WTC11 (cell line): ENCODE measurements at regions not wholly inside any gene's neighbourhood (a gene's known extent, or its start where the extent isn't known, plus 50 kb on each side); places are given as distances from the start of the nearest gene placed in this dataset.

Source experiments
- ATAC-seq: fragments of 200-7000 bp; cut with Tn5 transposase; 2 replicates; pipeline ENCODE4 v1.10.0; 2021; ENCODE audit warnings: mild to moderate bottlenecking, moderate library complexity
- CTCF ChIA-PET: fragments of 300-600 bp; sonication (Branson Sonifier 250); formaldehyde crosslinking; loops from one replicate; lab custom pipeline; 2021; ENCODE audit warnings: antibody characterized with exemption; lab: Charles Lee
- POLR2A ChIA-PET: fragments of 350-600 bp; sonication (Branson Sonifier 250); formaldehyde crosslinking; loops from one replicate; lab custom pipeline; 2021; ENCODE audit warnings: antibody characterized with exemption; lab: Charles Lee
- DNase-seq: peaks from one replicate; pipeline ENCODE4 v3.0.0; 2021; ENCODE audit warnings: low spot score
- H3K27ac Mint-ChIP-seq: 2 replicates; pipeline ENCODE4 v1.8.0; 2021; ENCODE audit warnings: mixed read lengths
- H3K27me3 Mint-ChIP-seq: 2 replicates; pipeline ENCODE4 v1.8.0; 2021; ENCODE audit warnings: low read depth, mild to moderate bottlenecking, moderate library complexity, mixed read lengths
- H3K36me3 Mint-ChIP-seq: 2 replicates; pipeline ENCODE4 v1.8.0; 2021; ENCODE audit warnings: mixed read lengths
- H3K4me1 Mint-ChIP-seq: 2 replicates; pipeline ENCODE4 v1.8.0; 2022; ENCODE audit warnings: mixed read lengths
- H3K4me3 Mint-ChIP-seq: 2 replicates; pipeline ENCODE4 v1.8.0; 2021; ENCODE audit warnings: mild to moderate bottlenecking, moderate library complexity, mixed read lengths
- H3K9me3 Mint-ChIP-seq: 2 replicates; pipeline ENCODE4 v1.8.0; 2021; ENCODE audit warnings: mixed read lengths
- ARID4B ChIP-seq: sonication (generic); formaldehyde crosslinking; IDR thresholded peaks from 2 replicates; pipeline ENCODE4 v1.8.0; 2023; ENCODE audit warnings: missing genetic modification reagents, mild to moderate bottlenecking, borderline replicate concordance
- ATF3 ChIP-seq: sonication (generic); formaldehyde crosslinking; conservative IDR thresholded peaks from 2 replicates; pipeline ENCODE4 v1.8.1; 2022; ENCODE audit warnings: mild to moderate bottlenecking, missing genetic modification reagents
- ERG ChIP-seq: fragments of 250-450 bp; sonication (Bioruptor Pico); IDR thresholded peaks from 2 replicates; pipeline ENCODE4 v1.8.0; 2021; ENCODE audit warnings: mild to moderate bottlenecking
- FOXP1 ChIP-seq: sonication (generic); formaldehyde crosslinking; IDR thresholded peaks from 2 replicates; pipeline ENCODE4 v1.8.0; 2022; ENCODE audit warnings: missing genetic modification reagents, mild to moderate bottlenecking, moderate library complexity, borderline replicate concordance
- MLX ChIP-seq: sonication (generic); formaldehyde crosslinking; IDR thresholded peaks from 2 replicates; pipeline ENCODE4 v1.8.1; 2023; ENCODE audit warnings: mild to moderate bottlenecking, missing genetic modification reagents, moderate library complexity
- NFATC4 ChIP-seq: fragments of 250-450 bp; sonication (Bioruptor Pico); IDR thresholded peaks from 2 replicates; pipeline ENCODE4 v1.9.0; 2021; ENCODE audit warnings: mild to moderate bottlenecking
- NR1H2 ChIP-seq: sonication (generic); formaldehyde crosslinking; IDR thresholded peaks from 2 replicates; pipeline ENCODE4 v1.9.0; 2021; ENCODE audit warnings: mild to moderate bottlenecking, moderate library complexity, missing genetic modification reagents
- PRDM15 ChIP-seq: sonication (generic); formaldehyde crosslinking; IDR thresholded peaks from 2 replicates; pipeline ENCODE4 v1.8.0; 2022; ENCODE audit warnings: missing genetic modification reagents
- RORB ChIP-seq: fragments of 250-450 bp; sonication (Bioruptor Pico); IDR thresholded peaks from 2 replicates; pipeline ENCODE4 v1.9.0; 2021; ENCODE audit warnings: mild to moderate bottlenecking
- STAT6 ChIP-seq: sonication (generic); formaldehyde crosslinking; conservative IDR thresholded peaks from 2 replicates; pipeline ENCODE4 v1.8.1; 2023; ENCODE audit warnings: mild to moderate bottlenecking, low read depth, missing genetic modification reagents, moderate library complexity
- TEAD1 ChIP-seq: sonication (generic); formaldehyde crosslinking; IDR thresholded peaks from 2 replicates; pipeline ENCODE4 v1.8.0; 2022; ENCODE audit warnings: mild to moderate bottlenecking, missing genetic modification reagents
- USF2 ChIP-seq: sonication (generic); formaldehyde crosslinking; IDR thresholded peaks from 2 replicates; pipeline ENCODE4 v1.8.1; 2023; ENCODE audit warnings: mild to moderate bottlenecking, missing genetic modification reagents, moderate library complexity
- ZNF138 ChIP-seq: sonication (generic); formaldehyde crosslinking; conservative IDR thresholded peaks from 2 replicates; pipeline ENCODE4 v1.8.1; 2022; ENCODE audit warnings: mild to moderate bottlenecking, moderate library complexity, missing genetic modification reagents
- ZNF219 ChIP-seq: sonication (generic); formaldehyde crosslinking; IDR thresholded peaks from 2 replicates; pipeline ENCODE4 v1.8.0; 2023; ENCODE audit warnings: missing genetic modification reagents, mild to moderate bottlenecking, borderline replicate concordance
- ZNF423 ChIP-seq: fragments of 250-450 bp; sonication (Bioruptor Pico); IDR thresholded peaks from 2 replicates; pipeline ENCODE4 v2.1.2; 2022; ENCODE audit warnings: mild to moderate bottlenecking, moderate library complexity

GRCh38 chr2:147790580-147790979 is 54.2 kb upstream of the ACVR2A start:
- H3K27me3 Mint-ChIP-seq: no peaks in the 10 kb centered on the region
- TF ChIP-seq NR1H2 (CRISPR knock-in tag) (no peak), ZNF219 (CRISPR knock-in tag) (no peak), MLX (CRISPR knock-in tag) (no peak), PRDM15 (CRISPR knock-in tag) (no peak), ATF3 (CRISPR knock-in tag) (no peak), ARID4B (CRISPR knock-in tag) (no peak), ERG (CRISPR knock-in tag) (no peak), NFATC4 (no peak), FOXP1 (CRISPR knock-in tag) (no peak), ZNF423 (CRISPR knock-in tag) (no peak), USF2 (CRISPR knock-in tag) (no peak), RORB (no peak), ZNF138 (no peak), TEAD1 (no peak), STAT6 (CRISPR knock-in tag) (no peak)
- TF ChIP-seq, all 79 proteins: peak for 0
- POLR2A ChIA-PET: interaction anchor here (0.7 kb wide), 1 partner anchor 154 kb away, joined by 4 read pairs; no protein-coding TSS in a partner anchor
- Mint-ChIP-seq H3K4me3 (no peak overlapping the region), H3K36me3 (no peaks in the 10 kb centered on the region), H3K27ac (no peak overlapping the region), H3K4me1 (peaks cover 9% of the 10 kb centered on the region), H3K9me3 (no peaks in the 10 kb centered on the region)
- CTCF ChIA-PET: interaction anchor here (0.7 to 1.0 kb wide), 2 partner anchors 120 to 1162 kb away, joined by 3 read pairs; no protein-coding TSS in a partner anchor
- ATAC-seq: no peak
- DNase-seq: no peak
